Right lobe of liver (tissue), 6 donors: ENCODE measurements at regions not wholly inside any gene's neighbourhood (a gene's known extent, or its start where the extent isn't known, plus 50 kb on each side); places are given as distances from the start of the nearest gene placed in this dataset.

ENCODE experiments used
- ATAC-seq, 4 donors: fragments of 200-7000 bp; cut with Tn5 transposase; one replicate each; pipeline ENCODE4 v1.9.1; 2020; ENCODE audit warnings: mild to moderate bottlenecking in 4 of 4, moderate library complexity in 4 of 4
- DNase-seq, 3 donors: peaks; one replicate each; pipeline ENCODE4 v3.0.0-alpha.2; 2020
- H3K27ac ChIP-seq, 3 donors: fragments of 200-600 bp; one replicate each; pipeline ENCODE4 v1.8.0; 2022
- H3K27me3 ChIP-seq, 2 donors: fragments of 200-600 bp; one replicate each; pipeline ENCODE4 v1.8.0; 2022
- H3K36me3 ChIP-seq, 4 donors: fragments of 200-600 bp; sonication (generic) in 1 of 4; one replicate each; pipeline versions ENCODE4 v1.5.1 to v1.8.0; 2017 to 2022; ENCODE audit warnings: control low read depth in 1 of 4
- H3K4me1 ChIP-seq, 4 donors: fragments of 200-600 bp; sonication (generic) in 1 of 4; one replicate each; pipeline versions ENCODE4 v1.5.1 to v1.8.0; 2017 to 2022; ENCODE audit warnings: control low read depth in 1 of 4
- H3K4me3 ChIP-seq, 3 donors: fragments of 200-600 bp; one replicate each; pipeline ENCODE4 v1.8.0; 2022
- H3K9me3 ChIP-seq, 4 donors: fragments of 200-600 bp; sonication (generic) in 1 of 4; one replicate each; pipeline versions ENCODE4 v1.5.1 to v1.8.0; 2017 to 2022; ENCODE audit warnings: control low read depth in 1 of 4
- CTCF ChIP-seq, 4 donors: fragments of 200-600 bp in 3 of 4; fragments of 450-650 bp in 1 of 4; IDR thresholded peaks; one replicate each; pipeline versions ENCODE4 v1.5.1 to v1.8.0; 2016 to 2022; ENCODE audit warnings: antibody characterized with exemption in 4 of 4, mild to moderate bottlenecking in 2 of 4
- POLR2A ChIP-seq: fragments of 450-650 bp; IDR thresholded peaks from one replicate; pipeline ENCODE4 v1.6.1; 2017; ENCODE audit warnings: antibody characterized with exemption, mild to moderate bottlenecking
- WGBS: methylation state at CpG from one replicate; pipeline ENCODE4 v1.1.6; 2018; ENCODE audit warnings: low coverage, low lambda C conversion rate; ENCODE audit not compliant: insufficient coverage; ENCODE audit errors: missing lambda C conversion rate; 5-methylcytosine and 5-hydroxymethylcytosine counted together
- intact Hi-C, 2 donors: fragments of 100-400 bp; cut with DNase I; formaldehyde crosslinking; loops; one replicate each; pipeline versions ENCODE4 v1.11.2 to v1.14.1; 2022
- donor health status: DM: no; HTN: yes; CAD: no.
- donor health status: DM: no; HTN: no; CAD: no.
- donor health status: DM: no; HTN: no; CAD: no.
- donor health status: DM: no; HTN: yes; CAD: no.
- donor health status: DM: no; HTN: yes; CAD: no.

- DNase-seq (no peak), ATAC-seq (no peak)
- intact Hi-C loops = no loop called here
- TF ChIP-seq POLR2A = no peak
- TF ChIP-seq CTCF (IDR thresholded peaks at IDR 0.05) = no peak
- H3K27me3 ChIP-seq = no peaks in the 10 kb centered on the region
- no peak overlapping the region for H3K4me3 ChIP-seq
- WGBS = 47% methylated on average over 3 of the region's 3 CpGs
- no peaks in the 10 kb centered on the region for H3K9me3 ChIP-seq
- no peak overlapping the region for H3K27ac ChIP-seq
- no peaks in the 10 kb centered on the region for H3K36me3 ChIP-seq
- H3K4me1 ChIP-seq = no peaks in the 10 kb centered on the region
Observed at GRCh38 chr4:114512595-114513295, 85.9 kb upstream of the UGT8 start.

- Histone ChIP-seq H3K27me3 (no peaks in the 10 kb centered on the region), H3K9me3 (no peaks in the 10 kb centered on the region), H3K4me1 (no peaks in the 10 kb centered on the region), H3K27ac (no peak overlapping the region), H3K36me3 (no peaks in the 10 kb centered on the region), H3K4me3 (no peak overlapping the region)
- intact Hi-C loops = no loop called here
- no peak for DNase-seq
- no peak for TF ChIP-seq POLR2A
- WGBS = 53% methylated on average over 2 of the region's 2 CpGs
- no peak for ATAC-seq
Observed at GRCh38 chr4:114519368-114519767, 79.2 kb upstream of the UGT8 start.

- TF ChIP-seq POLR2A (no peak), CTCF (IDR thresholded peaks at IDR 0.05) (no peak)
- 38% methylated on average over 1 of the region's 1 CpG for WGBS
- Histone ChIP-seq H3K9me3 (no peaks in the 10 kb centered on the region), H3K27ac (no peak overlapping the region), H3K4me3 (no peak overlapping the region), H3K4me1 (no peaks in the 10 kb centered on the region), H3K36me3 (no peaks in the 10 kb centered on the region), H3K27me3 (no peaks in the 10 kb centered on the region)
- intact Hi-C loops = no loop called here
- DNase-seq (no peak), ATAC-seq (no peak)
Observed at GRCh38 chr4:114527170-114527569, 71.4 kb upstream of the UGT8 start.

GRCh38 chr4:114527637-114528036, 71.0 kb upstream of the UGT8 start:
- Histone ChIP-seq H3K4me1 (no peaks in the 10 kb centered on the region), H3K4me3 (no peak overlapping the region), H3K36me3 (no peaks in the 10 kb centered on the region), H3K9me3 (no peaks in the 10 kb centered on the region), H3K27ac (no peak overlapping the region), H3K27me3 (no peaks in the 10 kb centered on the region)
- 6% methylated on average over 2 of the region's 2 CpGs for WGBS
- intact Hi-C loops = no loop called here
- ATAC-seq (no peak), DNase-seq (no peak)
- TF ChIP-seq POLR2A (no peak), CTCF (IDR thresholded peaks at IDR 0.05) (no peak)

- TF ChIP-seq POLR2A = no peak
- no peak for TF ChIP-seq CTCF (IDR thresholded peaks at IDR 0.05)
- WGBS = 25% methylated on average over 1 of the region's 1 CpG
- Histone ChIP-seq H3K36me3 (no peaks in the 10 kb centered on the region), H3K9me3 (no peaks in the 10 kb centered on the region), H3K27me3 (no peaks in the 10 kb centered on the region), H3K4me3 (no peak overlapping the region), H3K4me1 (no peaks in the 10 kb centered on the region), H3K27ac (no peak overlapping the region)
- DNase-seq = no peak
- ATAC-seq = no peak
- intact Hi-C loops = no loop called here
Observed at GRCh38 chr4:114535725-114536124, 62.9 kb upstream of the UGT8 start.
